ENCODE measurements at regions not wholly inside any gene's neighbourhood (a gene's known extent, or its start where the extent isn't known, plus 50 kb on each side); places are given as distances from the start of the nearest gene placed in this dataset.

- no peak overlapping the region for H3K27ac ChIP-seq
- H3K36me3 ChIP-seq = no peaks in the 10 kb centered on the region
- H3K27me3 ChIP-seq = no peaks in the 10 kb centered on the region; the same call in 1 of the 2 replicates
- peaks cover 24% of the 10 kb centered on the region for H3K4me1 ChIP-seq
- H3K9me3 ChIP-seq (replicated peaks) = no peaks in the 10 kb centered on the region
- DNase-seq = peak; percentile 60 to 63
- no peak overlapping the region for H3K4me3 ChIP-seq
Observed at GRCh38 chr2:43127208-43127940, 99.0 kb downstream of the ZFP36L2 start.

- no peak for DNase-seq
- Histone ChIP-seq H3K36me3 (no peaks in the 10 kb centered on the region), H3K4me1 (peaks cover 24% of the 10 kb centered on the region), H3K4me3 (no peak overlapping the region), H3K9me3 (replicated peaks) (no peaks in the 10 kb centered on the region), H3K27ac (no peak overlapping the region), H3K27me3 (no peaks in the 10 kb centered on the region; the same call in 1 of the 2 replicates)
Observed at GRCh38 chr2:43126817-43127207, 99.6 kb downstream of the ZFP36L2 start.

- DNase-seq = peak in 1 of 2 experiments; percentile 45
- Histone ChIP-seq H3K36me3 (no peaks in the 10 kb centered on the region), H3K4me3 (no peak overlapping the region), H3K9me3 (replicated peaks) (no peaks in the 10 kb centered on the region), H3K27ac (no peak overlapping the region), H3K4me1 (peaks cover 15% of the 10 kb centered on the region), H3K27me3 (no peaks in the 10 kb centered on the region; the same call in 1 of the 2 replicates)
Observed at GRCh38 chr2:43125090-43125998, 101.1 kb downstream of the ZFP36L2 start.

GRCh38 chr2:43124687-43125057, 101.7 kb downstream of the ZFP36L2 start:
- Histone ChIP-seq H3K36me3 (no peaks in the 10 kb centered on the region), H3K4me3 (no peak overlapping the region), H3K4me1 (peaks cover 8% of the 10 kb centered on the region), H3K27me3 (no peaks in the 10 kb centered on the region; the same call in 1 of the 2 replicates), H3K27ac (no peak overlapping the region), H3K9me3 (replicated peaks) (peaks cover 2% of the 10 kb centered on the region; the same call in 1 of the 2 replicates)
- DNase-seq = no peak

- Histone ChIP-seq H3K9me3 (replicated peaks) (peaks cover 7% of the 10 kb centered on the region), H3K27me3 (no peaks in the 10 kb centered on the region; the same call in 1 of the 2 replicates), H3K4me1 (peaks cover 5% of the 10 kb centered on the region), H3K36me3 (no peaks in the 10 kb centered on the region), H3K4me3 (no peak overlapping the region), H3K27ac (no peak overlapping the region)
- no peak for DNase-seq
Observed at GRCh38 chr2:43123981-43124686, 102.3 kb downstream of the ZFP36L2 start.

GRCh38 chr2:43123486-43123885, 102.9 kb downstream of the ZFP36L2 start:
- DNase-seq = no peak
- H3K27me3 ChIP-seq = no peaks in the 10 kb centered on the region; the same call in 1 of the 2 replicates
- H3K36me3 ChIP-seq = no peaks in the 10 kb centered on the region
- H3K27ac ChIP-seq = no peak overlapping the region
- peaks cover 12% of the 10 kb centered on the region for H3K9me3 ChIP-seq (replicated peaks)
- no peak overlapping the region for H3K4me3 ChIP-seq
- H3K4me1 ChIP-seq = peaks cover 5% of the 10 kb centered on the region

- H3K27ac ChIP-seq = no peak overlapping the region
- no peak for DNase-seq
- no peak overlapping the region for H3K4me3 ChIP-seq
- no peaks in the 10 kb centered on the region; the same call in 1 of the 2 replicates for H3K27me3 ChIP-seq
- peaks cover 5% of the 10 kb centered on the region for H3K4me1 ChIP-seq
- no peaks in the 10 kb centered on the region for H3K36me3 ChIP-seq
- peaks cover 12% of the 10 kb centered on the region for H3K9me3 ChIP-seq (replicated peaks)
Observed at GRCh38 chr2:43123028-43123427, 103.4 kb downstream of the ZFP36L2 start.

GRCh38 chr2:43121580-43122314, 104.7 kb downstream of the ZFP36L2 start:
- no peak overlapping the region for H3K4me3 ChIP-seq
- no peak overlapping the region for H3K27ac ChIP-seq
- no peak for DNase-seq

GRCh38 chr2:43119303-43119702, 107.1 kb downstream of the ZFP36L2 start:
- Histone ChIP-seq H3K4me3 (no peak overlapping the region), H3K27me3 (no peaks in the 10 kb centered on the region; the same call in 1 of the 2 replicates), H3K36me3 (no peaks in the 10 kb centered on the region), H3K9me3 (replicated peaks) (peaks cover 12% of the 10 kb centered on the region), H3K4me1 (peaks cover 4% of the 10 kb centered on the region), H3K27ac (no peak overlapping the region)
- DNase-seq = no peak

More at GRCh38 chr2:43121580-43122314, 104.7 kb downstream of the ZFP36L2 start:
- Histone ChIP-seq H3K36me3 (no peaks in the 10 kb centered on the region), H3K27me3 (no peaks in the 10 kb centered on the region; the same call in 1 of the 2 replicates), H3K4me1 (peaks cover 5% of the 10 kb centered on the region), H3K9me3 (replicated peaks) (peaks cover 12% of the 10 kb centered on the region)

GRCh38 chr2:43117521-43118143, 108.8 kb downstream of the ZFP36L2 start:
- Histone ChIP-seq H3K36me3 (no peaks in the 10 kb centered on the region), H3K9me3 (replicated peaks) (peaks cover 12% of the 10 kb centered on the region), H3K27ac (no peak overlapping the region)

GRCh38 chr2:43116988-43117387, 109.4 kb downstream of the ZFP36L2 start:
- no peak overlapping the region for H3K4me3 ChIP-seq
- no peak for DNase-seq
- H3K27me3 ChIP-seq = no peaks in the 10 kb centered on the region
- H3K9me3 ChIP-seq (replicated peaks) = peaks cover 12% of the 10 kb centered on the region
- H3K36me3 ChIP-seq = no peaks in the 10 kb centered on the region
- H3K4me1 ChIP-seq = peaks cover 17% of the 10 kb centered on the region
- H3K27ac ChIP-seq = no peak overlapping the region

More at GRCh38 chr2:43117521-43118143, 108.8 kb downstream of the ZFP36L2 start:
- Histone ChIP-seq H3K27me3 (no peaks in the 10 kb centered on the region), H3K4me1 (peaks cover 17% of the 10 kb centered on the region), H3K4me3 (no peak overlapping the region)
- no peak for DNase-seq

- Histone ChIP-seq H3K4me1 (peaks cover 17% of the 10 kb centered on the region), H3K27ac (no peak overlapping the region), H3K4me3 (no peak overlapping the region), H3K9me3 (replicated peaks) (peaks cover 12% of the 10 kb centered on the region), H3K36me3 (no peaks in the 10 kb centered on the region), H3K27me3 (no peaks in the 10 kb centered on the region)
- DNase-seq = no peak
Observed at GRCh38 chr2:43115881-43116280, 110.5 kb downstream of the ZFP36L2 start.

GRCh38 chr2:43114210-43114609, 112.2 kb downstream of the ZFP36L2 start:
- H3K4me1 ChIP-seq = peaks cover 24% of the 10 kb centered on the region
- peaks cover 6% of the 10 kb centered on the region for H3K9me3 ChIP-seq (replicated peaks)
- H3K27me3 ChIP-seq = no peaks in the 10 kb centered on the region
- no peak overlapping the region for H3K4me3 ChIP-seq
- no peak overlapping the region for H3K27ac ChIP-seq
- no peaks in the 10 kb centered on the region for H3K36me3 ChIP-seq
- DNase-seq = peak; percentile 73 to 90

Data from SJCRH30 (cell line).